Activated naive CD8-positive, alpha-beta T cell treated with anti-CD3 and anti-CD28 coated beads, Interleukin-2, amount 50 U/mL, for 16 hours (primary cell): ENCODE measurements at regions not wholly inside any gene's neighbourhood (a gene's known extent, or its start where the extent isn't known, plus 50 kb on each side); places are given as distances from the start of the nearest gene placed in this dataset.

ENCODE experiments used
- DNase-seq: peaks from one replicate; pipeline ENCODE4 v3.0.0-alpha.2; 2020; ENCODE audit warnings: low read depth, low spot score

GRCh38 chr4:18882468-18882867 is 860.9 kb upstream of the LCORL start:
- no peak for DNase-seq

- DNase-seq: no peak
Observed at GRCh38 chr4:18881556-18881955, 860.0 kb upstream of the LCORL start.

GRCh38 chr4:18880871-18881270 is 859.3 kb upstream of the LCORL start:
- no peak for DNase-seq

- no peak for DNase-seq
Observed at GRCh38 chr4:18878561-18878960, 857.0 kb upstream of the LCORL start.

- no peak for DNase-seq
Observed at GRCh38 chr4:18869166-18869565, 847.6 kb upstream of the LCORL start.

GRCh38 chr4:18860836-18861530 is 839.4 kb upstream of the LCORL start:
- no peak for DNase-seq

- DNase-seq: no peak
Observed at GRCh38 chr4:18859468-18859867, 837.9 kb upstream of the LCORL start.

- DNase-seq: no peak
Observed at GRCh38 chr4:18858229-18858922, 836.8 kb upstream of the LCORL start.

GRCh38 chr4:18850867-18851266 is 829.3 kb upstream of the LCORL start:
- DNase-seq: no peak

- no peak for DNase-seq
Observed at GRCh38 chr4:18847249-18847890, 825.8 kb upstream of the LCORL start.

- DNase-seq: no peak
Observed at GRCh38 chr4:18846313-18846712, 824.8 kb upstream of the LCORL start.

GRCh38 chr4:18844726-18845125 is 823.2 kb upstream of the LCORL start:
- DNase-seq: no peak

- DNase-seq: no peak
Observed at GRCh38 chr4:18842431-18842830, 820.9 kb upstream of the LCORL start.

GRCh38 chr4:18840481-18840880 is 818.9 kb upstream of the LCORL start:
- no peak for DNase-seq

- no peak for DNase-seq
Observed at GRCh38 chr4:18816228-18816895, 794.8 kb upstream of the LCORL start.

GRCh38 chr4:18815779-18816173 is 794.2 kb upstream of the LCORL start:
- no peak for DNase-seq

- DNase-seq: no peak
Observed at GRCh38 chr4:18815081-18815778, 793.7 kb upstream of the LCORL start.

GRCh38 chr4:18813771-18814170 is 792.2 kb upstream of the LCORL start:
- no peak for DNase-seq

GRCh38 chr4:18813055-18813454 is 791.5 kb upstream of the LCORL start:
- no peak for DNase-seq

GRCh38 chr4:18803781-18804180 is 782.2 kb upstream of the LCORL start:
- DNase-seq: no peak

- DNase-seq: no peak
Observed at GRCh38 chr4:18798123-18798522, 776.6 kb upstream of the LCORL start.

- no peak for DNase-seq
Observed at GRCh38 chr4:18795794-18796193, 774.2 kb upstream of the LCORL start.
